ENCODE measurements at regions not wholly inside any gene's neighbourhood (a gene's known extent, or its start where the extent isn't known, plus 50 kb on each side); places are given as distances from the start of the nearest gene placed in this dataset.

DNA sequence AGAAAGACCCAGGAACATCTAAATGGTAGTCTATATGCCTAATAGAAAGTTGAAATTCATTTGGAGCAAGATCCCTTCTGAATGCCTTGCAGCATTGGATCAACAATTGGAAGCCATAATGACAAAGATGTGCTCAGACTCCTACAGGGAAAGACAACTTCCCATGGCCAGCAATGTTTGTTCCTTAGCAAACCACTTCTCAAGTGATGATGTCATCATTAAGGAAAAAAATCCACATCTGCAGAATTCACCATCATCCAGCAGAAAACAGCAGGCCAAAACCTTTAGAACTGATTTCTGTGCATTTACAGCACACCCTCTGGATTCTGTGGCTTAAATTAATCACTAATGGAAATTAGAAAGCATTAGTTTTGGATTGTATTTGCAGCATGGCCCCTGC, 82.4 kb upstream of the ZIC3 start:
- no peak for DNase-seq

DNA sequence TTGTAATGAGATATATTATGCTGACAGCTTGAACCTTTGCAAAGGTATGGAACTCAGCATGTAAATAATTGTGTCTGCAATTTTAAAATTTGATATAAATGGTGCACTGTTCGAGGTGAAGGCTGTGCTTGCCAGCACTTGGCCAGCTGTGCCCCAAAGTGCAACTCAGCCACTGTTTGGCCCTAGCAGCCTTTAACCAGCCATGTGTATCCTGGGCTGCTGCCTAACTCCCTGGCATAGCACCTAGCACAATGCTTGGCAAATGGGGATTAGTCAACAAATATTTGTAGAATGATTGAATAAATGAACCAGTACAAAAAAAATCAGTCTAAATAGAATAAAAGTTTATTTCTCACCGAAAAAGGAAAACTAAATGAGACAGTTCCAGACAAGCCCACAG, 83.8 kb upstream of the ZIC3 start:
- no peak for DNase-seq

DNA sequence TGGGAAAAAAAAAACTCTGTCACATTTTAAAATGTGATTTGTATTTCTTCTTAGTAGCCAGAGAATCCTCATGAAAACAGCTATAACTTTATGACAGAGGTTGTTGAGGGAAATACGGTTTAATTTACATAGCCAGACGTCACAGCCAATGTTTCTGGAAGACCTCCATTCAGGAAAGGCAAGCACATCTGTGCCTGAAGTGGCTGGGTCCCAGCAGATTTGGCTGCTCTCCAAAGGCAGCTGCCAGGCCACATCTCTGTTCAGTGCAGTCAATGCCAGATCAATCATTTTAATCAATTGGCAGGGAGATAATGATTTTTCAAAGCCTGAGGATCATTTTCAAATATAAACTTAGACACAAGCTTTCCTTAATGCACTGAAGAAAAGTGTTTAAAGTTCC, 86.5 kb upstream of the ZIC3 start:
- no peak for DNase-seq

DNA sequence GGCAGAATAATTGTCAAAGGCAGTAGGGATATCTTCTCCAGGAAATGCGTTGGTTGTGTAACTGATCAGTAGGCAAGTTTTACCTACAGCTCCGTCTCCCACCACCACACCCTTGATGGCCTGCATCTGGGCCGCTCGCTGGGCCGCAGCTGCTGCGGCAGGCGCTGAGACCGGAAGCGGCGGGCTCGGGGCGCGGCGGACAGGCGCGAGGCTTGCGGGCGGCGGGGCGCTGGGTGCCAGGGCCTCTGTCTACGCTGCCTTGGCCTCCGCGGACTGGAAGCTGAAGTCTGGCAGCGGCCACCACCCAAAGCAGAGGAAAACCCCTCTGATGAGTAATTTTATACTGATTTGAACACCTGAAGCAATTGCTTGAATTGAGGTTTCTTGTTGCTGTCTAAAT, 124.2 kb upstream of the ZIC3 start:
- no peak for DNase-seq

DNA sequence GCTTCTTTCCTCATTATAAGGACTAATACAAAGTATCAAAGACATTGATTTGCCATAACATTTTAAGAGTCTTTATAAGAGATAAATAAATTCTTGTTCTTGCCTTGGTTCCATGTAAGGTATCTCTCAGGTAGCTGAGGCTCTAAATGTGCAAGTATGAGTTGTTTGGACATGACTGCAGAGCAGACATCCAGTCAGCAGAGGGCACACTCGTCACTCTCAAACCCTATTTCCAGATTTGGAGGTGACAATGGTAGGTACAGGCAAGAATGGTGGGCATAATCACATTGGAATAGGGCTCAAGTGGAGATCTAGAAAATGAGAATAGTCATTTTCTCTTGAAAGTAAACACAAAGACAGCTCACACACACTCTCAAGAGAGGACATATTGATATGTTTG, 133.3 kb upstream of the ZIC3 start:
- no peak for DNase-seq

DNA sequence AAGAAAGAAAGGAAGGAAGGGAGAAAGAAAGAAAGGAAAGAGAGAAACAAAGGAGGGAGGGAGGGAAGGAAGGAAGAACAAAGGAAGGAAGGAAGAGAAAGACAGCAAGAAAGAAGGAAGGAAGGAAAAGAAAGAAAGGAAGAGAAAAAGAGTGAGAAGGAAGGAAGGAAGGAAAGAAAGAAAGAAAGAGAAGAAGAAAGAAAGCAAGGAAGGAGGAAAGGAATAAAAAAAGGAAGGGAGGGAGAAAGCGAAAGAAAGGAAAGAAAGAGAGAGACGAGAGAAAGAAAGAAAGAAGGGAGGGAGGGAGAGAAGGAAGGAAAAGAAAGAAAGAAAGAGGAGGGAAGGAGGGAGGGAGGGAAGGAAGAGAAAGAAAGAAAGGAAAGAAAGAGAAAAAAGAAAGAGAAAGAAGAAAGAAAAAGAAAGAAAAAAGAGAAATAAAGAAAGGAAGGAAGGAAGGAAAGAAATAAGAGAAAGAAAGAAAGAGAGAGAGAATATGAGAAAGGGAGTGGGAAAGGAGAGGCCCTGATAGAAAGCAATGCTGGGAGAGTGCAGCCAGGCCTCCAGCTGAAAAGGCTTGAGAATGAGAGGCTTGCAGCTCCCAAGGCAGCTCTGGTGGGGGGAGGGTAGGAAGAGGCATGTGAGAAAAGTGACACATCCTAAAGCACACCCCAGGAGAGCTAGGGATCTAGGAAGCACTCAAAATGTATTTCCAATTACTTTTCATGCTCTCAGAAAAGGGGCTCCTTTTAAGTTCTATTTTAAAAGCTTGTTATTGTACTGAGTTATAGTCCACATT, 134.0 kb upstream of the ZIC3 start:
- DNase-seq: no peak

DNA sequence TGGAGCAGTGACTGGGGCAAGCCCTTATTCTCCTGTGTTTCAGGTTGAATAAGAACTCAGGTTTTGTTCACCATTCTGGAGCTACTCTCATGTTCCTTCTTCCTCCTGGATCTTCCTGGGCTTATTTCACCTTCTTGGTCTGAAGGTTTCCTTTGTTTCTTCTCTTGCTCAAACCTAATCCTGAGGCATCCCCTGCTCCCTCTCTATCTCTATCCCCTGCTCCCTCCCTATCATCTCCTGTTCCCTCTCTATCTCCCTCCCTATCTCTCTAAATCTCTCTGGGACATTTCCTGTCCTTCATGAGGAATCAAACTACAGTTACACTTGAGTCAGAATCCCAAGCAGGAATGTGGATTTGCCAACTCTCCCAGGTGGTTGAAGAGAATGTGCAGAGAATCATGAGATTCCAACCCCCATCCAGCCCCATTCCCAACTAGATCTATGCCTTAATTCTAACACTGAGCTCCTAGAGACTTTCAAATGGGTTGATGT, 134.9 kb upstream of the ZIC3 start:
- no peak for DNase-seq

DNA sequence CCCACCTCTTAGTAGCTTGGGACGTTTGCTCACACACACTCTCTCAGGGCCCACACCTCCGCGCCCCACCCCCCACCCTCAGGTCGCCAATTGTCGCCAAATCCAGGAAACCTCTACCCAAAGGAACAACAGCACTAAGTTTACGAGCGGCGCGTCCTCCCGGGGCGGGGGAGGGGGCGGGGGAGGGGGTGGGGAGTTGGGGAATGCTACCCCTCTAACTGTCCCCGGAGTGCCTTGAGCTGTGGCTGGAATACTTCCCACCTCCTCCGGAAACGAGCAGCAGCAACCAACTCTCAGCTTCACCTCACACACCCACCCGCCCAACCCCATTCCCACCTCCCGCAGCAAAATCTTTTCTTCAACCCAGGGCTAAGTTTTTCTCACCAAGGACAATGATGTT, 135.6 kb upstream of the ZIC3 start:
- DNase-seq: no peak

DNA sequence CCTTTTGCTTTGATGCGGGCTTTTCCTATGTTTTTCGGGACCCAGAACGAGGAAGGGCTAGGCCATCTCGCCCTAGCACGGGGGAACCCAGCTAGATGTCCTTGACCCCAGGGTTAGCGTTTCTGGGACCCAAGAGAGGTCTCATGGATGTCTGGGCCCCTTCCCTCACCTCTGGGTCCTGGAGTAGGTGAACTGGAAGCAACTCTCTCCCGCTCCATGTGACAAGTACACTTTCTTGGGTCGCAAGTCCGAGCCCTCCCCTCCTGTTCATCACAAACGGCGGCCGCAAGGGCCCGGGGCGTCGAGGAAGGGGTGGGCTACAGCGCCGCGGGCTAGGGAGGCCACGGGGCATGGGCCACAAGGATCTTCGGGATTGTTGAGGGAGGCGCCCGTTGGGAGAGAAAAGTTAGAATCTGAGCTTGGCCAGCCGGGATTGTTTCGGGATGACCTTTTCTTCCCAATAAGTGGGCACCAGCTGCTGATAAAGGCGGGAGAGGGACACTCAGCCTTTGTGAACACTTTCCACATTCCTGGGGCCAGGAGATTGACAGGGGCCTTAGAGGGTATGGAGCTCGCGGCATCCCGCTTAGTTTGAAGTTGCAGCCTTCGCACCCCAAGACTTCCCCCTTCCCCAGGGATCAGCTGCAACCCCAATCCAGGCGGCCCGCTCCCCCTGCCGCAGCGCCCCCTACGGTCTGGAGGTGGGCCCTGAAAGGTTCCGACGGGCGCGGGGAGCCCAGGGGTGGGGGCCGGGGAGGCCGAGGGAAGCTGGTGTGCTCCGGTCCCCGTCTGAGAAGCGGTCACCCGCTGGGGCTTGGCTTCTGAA, 136.9 kb upstream of the ZIC3 start:
- DNase-seq: no peak

DNA sequence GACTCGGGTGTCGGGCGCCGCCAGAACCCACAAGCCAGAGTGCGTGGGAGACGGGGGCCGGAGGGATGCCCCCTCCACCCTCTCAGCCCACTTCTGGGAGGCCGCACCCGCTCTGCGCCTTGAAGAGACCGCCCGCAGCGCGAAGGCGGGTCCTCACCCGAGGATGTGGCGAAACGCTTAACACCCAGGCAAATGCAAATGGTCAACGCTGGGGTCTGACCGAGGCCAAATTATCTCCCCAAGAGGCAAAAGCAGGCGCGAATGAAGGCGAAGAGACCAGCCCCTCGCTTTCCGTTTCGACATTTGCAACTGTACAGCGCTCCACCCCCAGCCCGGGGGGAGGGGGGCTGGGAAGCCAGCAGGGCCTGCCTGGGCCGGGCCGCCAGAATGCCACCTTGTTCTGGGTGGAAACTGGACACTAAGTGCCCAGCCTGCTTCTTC, 137.7 kb upstream of the ZIC3 start:
- DNase-seq: peak in 1 of 14 donors; percentile 1

DNA sequence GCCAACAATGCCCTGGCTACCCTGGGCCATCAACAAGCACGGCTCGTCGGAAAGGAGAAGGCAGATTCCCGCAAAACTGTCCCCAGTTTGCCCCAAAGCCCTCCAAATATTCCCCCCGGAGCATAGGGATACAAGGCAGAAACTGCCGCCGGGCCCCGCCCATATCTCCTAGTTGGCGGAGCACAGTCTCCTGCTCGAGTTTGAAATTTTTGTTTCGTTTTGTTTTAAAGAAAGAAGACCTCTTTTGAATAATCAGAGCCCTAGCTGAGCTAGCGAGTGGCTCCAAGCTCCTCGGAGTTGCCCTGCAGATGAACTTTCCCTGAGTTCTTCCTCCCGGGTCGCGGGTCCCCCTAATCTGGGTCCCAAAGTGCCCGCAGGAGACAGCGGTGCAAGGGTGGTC, 138.1 kb upstream of the ZIC3 start:
- DNase-seq: no peak

DNA sequence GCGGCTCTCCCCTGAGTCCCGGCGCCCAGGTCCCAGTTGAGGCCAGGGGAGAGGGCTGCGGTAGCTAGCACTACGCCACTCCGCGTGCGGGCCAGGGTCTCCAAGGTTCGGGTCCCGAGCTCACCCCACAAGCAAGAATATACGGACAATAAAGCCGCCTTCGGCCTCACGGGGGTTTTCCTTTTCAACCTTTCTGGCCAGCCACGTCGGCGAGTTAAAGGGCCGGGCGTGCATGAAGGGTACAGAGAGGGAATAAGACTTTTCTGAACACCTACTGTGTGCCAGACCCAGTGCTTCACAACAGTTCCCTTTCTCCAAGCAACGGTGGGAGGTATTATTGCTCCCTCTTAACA, 138.5 kb upstream of the ZIC3 start:
- no peak for DNase-seq

DNA sequence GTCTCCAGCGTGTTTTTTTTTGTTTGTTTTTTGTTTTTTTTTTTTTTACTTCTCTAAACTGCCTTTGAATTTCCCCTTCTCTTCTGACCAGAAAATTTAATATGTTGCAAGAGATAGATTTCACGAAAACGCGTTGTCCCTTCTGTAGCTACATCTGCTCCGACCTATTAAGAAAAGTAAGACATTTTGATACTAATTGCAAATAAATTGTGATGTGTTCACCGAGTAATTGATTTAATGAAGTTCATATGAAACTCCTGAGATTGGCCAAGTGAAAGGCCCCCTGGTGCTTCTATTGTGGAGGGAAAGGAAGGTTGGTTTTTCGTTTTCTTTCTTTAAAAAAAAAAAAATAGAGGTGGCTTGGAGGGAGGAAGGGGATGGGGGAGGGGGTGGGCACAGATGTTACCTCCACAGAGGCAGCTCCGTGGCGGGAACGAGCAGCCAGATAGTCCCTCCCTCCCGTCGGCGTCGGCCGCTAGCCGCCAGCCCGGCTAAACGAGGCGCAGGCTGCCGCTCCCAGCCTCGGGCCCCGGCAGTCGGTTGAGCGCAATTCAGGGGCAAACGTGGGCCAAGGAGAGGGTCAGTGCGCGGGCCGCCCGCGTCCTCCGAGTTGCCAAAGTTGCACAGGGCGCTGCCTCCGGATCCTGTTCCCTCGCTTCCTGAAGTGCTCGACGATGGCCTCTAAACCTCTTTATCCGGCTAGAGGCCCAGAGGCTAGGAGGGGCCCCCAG, 139.1 kb upstream of the ZIC3 start:
- no peak for DNase-seq

DNA sequence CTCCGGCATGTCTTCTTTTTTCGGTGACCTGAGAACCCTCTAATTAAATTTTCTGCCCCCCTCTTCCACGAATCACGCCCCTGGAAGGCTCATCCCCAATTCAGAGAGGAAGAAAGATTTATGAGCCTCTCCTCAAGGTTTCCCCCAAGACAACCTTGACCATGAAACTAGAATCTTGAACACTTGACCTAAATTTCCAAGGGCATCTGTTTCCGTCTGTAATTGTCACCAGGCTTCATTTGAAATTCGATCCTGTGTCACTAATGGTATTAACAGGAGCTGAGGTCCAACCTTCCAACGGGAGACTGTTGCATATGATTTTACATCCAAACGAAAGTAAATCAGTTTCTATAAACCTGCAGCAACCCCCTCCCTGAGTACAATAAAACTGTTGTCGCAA, 139.9 kb upstream of the ZIC3 start:
- DNase-seq: no peak

DNA sequence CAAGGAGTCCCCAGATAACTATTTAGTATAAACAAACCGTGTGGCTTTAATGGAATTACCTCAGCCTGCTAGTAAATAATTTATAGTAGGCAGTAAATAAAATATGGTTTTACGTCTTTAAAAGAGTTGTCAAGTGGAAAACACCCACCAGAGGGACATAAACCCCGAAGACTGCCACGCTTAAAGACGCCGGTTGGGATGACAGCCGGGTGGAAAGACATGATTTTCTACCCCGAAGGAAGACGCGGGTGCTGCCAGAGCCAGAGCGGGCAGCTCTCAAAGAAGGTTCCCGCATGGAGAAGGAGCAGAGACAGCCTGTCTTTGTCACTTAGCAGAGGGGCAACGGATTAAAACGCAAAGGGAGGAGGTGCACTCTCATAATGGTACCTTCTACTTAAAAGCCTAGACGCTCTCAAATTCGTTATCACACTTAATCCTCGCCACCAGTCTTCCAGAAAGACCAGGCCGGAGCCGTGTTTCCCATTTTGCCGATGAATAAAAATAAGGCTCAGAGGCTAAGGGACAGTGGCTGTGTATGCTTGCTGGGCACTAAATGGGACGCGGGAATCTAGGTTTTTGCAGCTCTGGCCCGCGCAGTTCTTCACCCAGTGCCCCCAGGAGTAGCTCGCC, 140.5 kb upstream of the ZIC3 start:
- DNase-seq: no peak

DNA sequence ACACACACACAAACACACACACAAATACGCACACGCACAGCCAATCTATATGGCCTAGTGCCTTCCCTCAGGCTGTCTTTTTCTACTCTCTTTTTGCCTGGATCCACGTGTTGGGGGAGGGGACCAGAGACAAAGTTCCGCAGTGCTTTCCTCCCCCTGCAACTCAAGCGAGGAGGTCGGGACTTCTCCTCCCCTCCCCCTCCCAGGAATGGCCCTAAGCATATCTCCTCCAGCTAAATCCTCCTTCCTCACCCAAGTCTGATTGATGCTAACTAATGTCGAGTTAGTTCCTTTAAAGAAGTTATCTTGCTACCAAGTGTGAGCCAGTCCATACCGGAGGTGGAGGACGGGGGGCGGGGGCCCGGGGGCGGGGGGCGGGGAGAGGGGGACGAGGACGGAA, 141.2 kb upstream of the ZIC3 start:
- no peak for DNase-seq

DNA sequence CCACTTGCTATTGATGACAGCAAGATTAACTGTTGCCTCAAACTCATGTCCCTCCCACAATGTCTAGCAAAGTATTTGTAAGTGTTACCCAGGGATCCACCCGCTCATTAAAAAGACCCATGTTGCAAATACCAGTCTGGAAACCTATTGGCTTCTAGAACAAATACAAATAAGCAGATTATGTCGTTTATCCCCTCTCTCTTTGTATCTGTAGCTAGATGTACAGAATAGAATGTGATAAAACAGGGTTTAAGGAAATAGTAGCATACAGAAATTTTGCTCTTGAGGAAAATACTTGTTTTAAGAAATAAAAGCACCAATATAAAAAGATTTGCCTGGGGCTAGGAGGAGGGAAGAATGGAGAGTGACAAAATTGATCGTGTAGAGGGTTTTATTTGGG, 142.7 kb upstream of the ZIC3 start:
- DNase-seq: no peak

DNA sequence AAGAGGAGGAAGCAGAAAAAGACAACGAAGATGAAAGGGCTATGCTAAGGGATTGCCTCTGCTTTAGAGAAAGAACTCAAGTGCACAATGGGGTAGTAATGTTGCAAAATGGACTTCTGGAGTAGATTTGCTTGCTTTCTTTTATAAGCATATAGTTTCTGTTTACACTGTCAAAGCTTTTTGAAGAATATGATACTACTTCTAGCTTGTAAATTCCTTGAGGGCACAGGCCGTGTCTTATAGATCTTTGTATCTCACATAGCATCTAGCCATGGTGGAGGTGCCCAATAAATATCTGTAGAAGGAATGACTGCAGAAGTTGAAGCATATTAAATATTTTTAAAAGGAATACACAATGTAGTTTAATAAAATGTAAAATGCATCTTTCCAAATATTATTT, 147.8 kb upstream of the ZIC3 start:
- DNase-seq: no peak

DNA sequence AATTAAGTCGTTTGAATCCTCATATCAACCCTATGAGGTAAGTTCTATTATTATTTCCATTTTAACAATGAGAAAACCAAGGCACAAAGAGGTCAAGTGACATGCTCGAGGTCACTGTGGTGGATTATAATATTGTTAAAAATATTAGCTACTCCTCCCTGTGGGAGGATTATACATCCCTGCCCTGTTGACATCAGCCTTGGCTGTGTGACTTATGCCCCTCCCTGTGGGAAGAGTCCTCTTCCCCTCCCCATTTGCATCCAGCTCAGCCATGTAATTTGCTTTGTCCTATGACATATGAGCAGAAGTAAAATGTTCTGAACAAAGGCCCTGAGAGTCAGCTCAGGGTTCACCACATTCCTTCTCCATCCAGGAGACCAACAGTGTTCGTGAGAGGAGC, 152.7 kb upstream of the ZIC3 start:
- DNase-seq: no peak

DNA sequence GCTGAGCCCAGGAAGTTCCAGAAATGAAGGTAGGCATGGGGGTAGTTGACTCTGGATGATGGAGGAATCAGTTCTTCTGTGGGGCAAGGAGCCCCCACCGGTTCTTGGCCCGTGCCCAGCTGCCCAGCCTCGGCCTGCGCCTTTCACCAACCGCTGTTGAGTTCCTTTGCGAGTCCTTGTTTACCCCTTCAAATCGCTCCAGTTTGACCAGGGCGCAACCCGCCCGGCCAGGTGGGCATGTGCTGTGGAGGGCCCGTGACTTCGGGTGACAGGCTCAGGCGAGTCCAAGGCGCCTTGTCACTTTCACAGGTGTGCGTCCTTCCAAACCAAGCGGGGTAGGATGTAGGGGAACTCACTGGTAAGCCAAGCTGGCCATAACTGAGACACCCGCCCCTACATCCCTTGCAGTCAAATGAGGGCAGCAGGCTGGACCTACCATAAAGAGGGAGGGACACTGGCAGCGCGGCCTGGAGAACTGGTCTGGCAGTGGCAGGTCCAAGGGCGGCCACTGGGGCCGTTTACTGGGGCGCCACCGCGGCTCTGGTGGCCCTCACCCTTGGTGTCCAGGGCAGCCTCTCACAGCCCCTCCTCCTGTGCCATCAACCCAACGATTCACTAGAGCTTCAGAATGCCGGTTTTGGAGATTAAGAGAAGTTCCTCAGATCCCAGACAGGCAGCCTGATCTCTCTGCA, 160.3 kb upstream of the ZIC3 start:
- no peak for DNase-seq

DNA sequence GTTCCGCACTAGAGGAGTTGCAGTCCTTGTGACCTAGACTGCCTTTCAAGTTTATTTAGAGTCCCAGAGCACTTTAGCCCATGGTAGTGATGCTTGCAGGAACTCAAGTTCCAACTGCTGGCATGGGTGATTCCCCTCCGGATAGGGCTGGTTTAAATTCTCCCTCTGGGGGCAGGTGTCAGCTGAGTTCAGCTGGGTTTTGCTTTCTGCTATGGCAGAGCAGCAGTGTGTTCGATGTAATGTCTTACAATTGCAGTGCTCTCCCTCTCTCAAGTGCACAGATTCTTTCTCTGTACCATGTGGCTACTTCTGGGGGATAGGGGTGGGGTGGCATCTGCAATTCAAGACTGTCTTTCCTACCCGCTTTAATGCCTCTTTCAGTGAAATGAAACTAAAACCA, 164.8 kb upstream of the ZIC3 start:
- DNase-seq: no peak

DNA sequence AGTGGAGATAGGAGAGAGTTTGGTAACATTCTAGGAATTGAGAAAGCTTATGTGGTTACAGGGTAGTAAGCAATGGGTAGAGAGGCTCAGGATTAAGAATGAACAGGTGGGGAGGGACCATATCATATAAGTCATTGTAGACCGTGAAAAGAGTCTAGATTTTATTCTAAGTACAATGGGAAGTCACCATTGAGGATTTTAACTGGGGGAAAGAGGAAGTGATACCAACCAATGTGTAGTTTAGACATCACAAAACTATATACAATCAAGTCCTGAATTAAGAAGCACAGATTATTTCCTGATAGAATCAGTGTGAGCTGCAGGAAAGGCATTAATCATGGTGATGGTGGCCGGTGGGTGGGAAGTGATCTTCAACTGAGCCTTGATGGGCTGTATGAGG, 178.3 kb upstream of the ZIC3 start:
- DNase-seq: no peak

All from C1 segment of cervical spinal cord (tissue), 14 donors.